Spleen (tissue), 7 donors: ENCODE measurements at regions not wholly inside any gene's neighbourhood (a gene's known extent, or its start where the extent isn't known, plus 50 kb on each side); places are given as distances from the start of the nearest gene placed in this dataset.

Source experiments
- POLR2A ChIP-seq, 3 donors: fragments of 450-650 bp; IDR thresholded peaks; one replicate each; pipeline ENCODE4 v1.5.1; 2017; ENCODE audit warnings: antibody characterized with exemption in 3 of 3, mild to moderate bottlenecking in 1 of 3
- POLR2AphosphoS5 ChIP-seq, 3 donors: sonication (generic); formaldehyde crosslinking; IDR thresholded peaks; one replicate each; pipeline ENCODE4 v1.5.1; 2017; ENCODE audit warnings: antibody characterized with exemption in 3 of 3
- TF ChIP-seq, protein P1 (sequence below), 11 experiments: fragments of 200-600 bp in 7 of 11; fragments of 450-650 bp in 4 of 11; sonication (generic) in 4 of 11; IDR thresholded peaks in 8 of 11; conservative IDR thresholded peaks in 3 of 11; 1 replicate in 7 of 11; 2 replicates in 4 of 11; pipeline versions ENCODE4 v1.4.0 to v1.8.0; 2016 to 2021; ENCODE audit warnings: antibody characterized with exemption in 11 of 11, inconsistent platforms in 4 of 11, mild to moderate bottlenecking in 1 of 11
- donor health status: DM: no; HTN: no; CAD: no; lungs with moderate emphysema.
- donor health status: DM: no; HTN: no; CAD: no.
- donor health status: DM: no; HTN: no; CAD: no.

DNA sequence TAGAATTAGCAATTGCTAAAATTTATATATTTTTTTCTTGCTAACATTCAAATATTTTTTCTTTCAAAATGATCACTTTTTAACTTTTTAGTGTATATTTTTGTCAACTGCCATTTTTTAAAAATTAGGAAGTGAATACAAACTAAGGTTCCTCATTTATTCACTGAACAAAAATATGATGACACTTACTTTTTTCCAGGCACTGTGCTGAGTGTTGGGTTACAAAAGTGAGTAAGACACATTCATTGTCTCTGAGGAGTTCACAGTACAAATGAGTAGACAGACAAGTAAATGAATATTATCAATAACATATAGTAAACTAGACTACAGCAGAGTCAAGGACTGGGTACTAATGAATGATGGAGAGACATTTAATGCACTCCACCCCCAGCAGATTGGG lies 543.5 kb downstream of the PDHA2 start:
- TF ChIP-seq, protein P1, sequence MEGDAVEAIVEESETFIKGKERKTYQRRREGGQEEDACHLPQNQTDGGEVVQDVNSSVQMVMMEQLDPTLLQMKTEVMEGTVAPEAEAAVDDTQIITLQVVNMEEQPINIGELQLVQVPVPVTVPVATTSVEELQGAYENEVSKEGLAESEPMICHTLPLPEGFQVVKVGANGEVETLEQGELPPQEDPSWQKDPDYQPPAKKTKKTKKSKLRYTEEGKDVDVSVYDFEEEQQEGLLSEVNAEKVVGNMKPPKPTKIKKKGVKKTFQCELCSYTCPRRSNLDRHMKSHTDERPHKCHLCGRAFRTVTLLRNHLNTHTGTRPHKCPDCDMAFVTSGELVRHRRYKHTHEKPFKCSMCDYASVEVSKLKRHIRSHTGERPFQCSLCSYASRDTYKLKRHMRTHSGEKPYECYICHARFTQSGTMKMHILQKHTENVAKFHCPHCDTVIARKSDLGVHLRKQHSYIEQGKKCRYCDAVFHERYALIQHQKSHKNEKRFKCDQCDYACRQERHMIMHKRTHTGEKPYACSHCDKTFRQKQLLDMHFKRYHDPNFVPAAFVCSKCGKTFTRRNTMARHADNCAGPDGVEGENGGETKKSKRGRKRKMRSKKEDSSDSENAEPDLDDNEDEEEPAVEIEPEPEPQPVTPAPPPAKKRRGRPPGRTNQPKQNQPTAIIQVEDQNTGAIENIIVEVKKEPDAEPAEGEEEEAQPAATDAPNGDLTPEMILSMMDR (IDR thresholded peaks at IDR 0.05 in 8 of 11, conservative IDR thresholded peaks at IDR 0.05 in 3 of 11) = no peak
- TF ChIP-seq POLR2AphosphoS5 (IDR thresholded peaks at IDR 0.05) = no peak
- no peak for TF ChIP-seq POLR2A (IDR thresholded peaks at IDR 0.05)
